GM21360 (cell line): ENCODE measurements at regions not wholly inside any gene's neighbourhood (a gene's known extent, or its start where the extent isn't known, plus 50 kb on each side); places are given as distances from the start of the nearest gene placed in this dataset.

Experiments
- ATAC-seq: cut with Tn5 transposase; IDR thresholded peaks from one replicate; pipeline ENCODE4 v1.9.1; 2021; ENCODE audit warnings: mild to moderate bottlenecking, moderate library complexity; ENCODE audit not compliant: unreplicated experiment

- ATAC-seq: no peak
Measured at GRCh38 chr9:90037146-90037797, 432.5 kb downstream of the GADD45G start.

- ATAC-seq: no peak
Measured at GRCh38 chr9:90038763-90039162, 434.0 kb downstream of the GADD45G start.

GRCh38 chr9:90044263-90044662 is 439.5 kb downstream of the GADD45G start:
- no peak for ATAC-seq

GRCh38 chr9:90044710-90045151 is 439.9 kb downstream of the GADD45G start:
- ATAC-seq: no peak

GRCh38 chr9:90046317-90046861 is 441.6 kb downstream of the GADD45G start:
- no peak for ATAC-seq

- ATAC-seq: no peak
Measured at GRCh38 chr9:90047828-90048227, 443.0 kb downstream of the GADD45G start.

GRCh38 chr9:90052366-90052765 is 447.6 kb downstream of the GADD45G start:
- no peak for ATAC-seq

- no peak for ATAC-seq
Measured at GRCh38 chr9:90053027-90053426, 448.2 kb downstream of the GADD45G start.

- ATAC-seq: no peak
Measured at GRCh38 chr9:90054810-90055209, 450.0 kb downstream of the GADD45G start.

GRCh38 chr9:90055226-90055625 is 450.4 kb downstream of the GADD45G start:
- no peak for ATAC-seq

- no peak for ATAC-seq
Measured at GRCh38 chr9:90057361-90057760, 452.5 kb downstream of the GADD45G start.

- no peak for ATAC-seq
Measured at GRCh38 chr9:90058182-90058763, 453.5 kb downstream of the GADD45G start.

GRCh38 chr9:90059436-90059835 is 454.6 kb downstream of the GADD45G start:
- ATAC-seq: no peak

- ATAC-seq: no peak
Measured at GRCh38 chr9:90060256-90060655, 455.4 kb downstream of the GADD45G start.

GRCh38 chr9:90061187-90061586 is 456.4 kb downstream of the GADD45G start:
- no peak for ATAC-seq

- no peak for ATAC-seq
Measured at GRCh38 chr9:90062982-90063381, 458.2 kb downstream of the GADD45G start.

- ATAC-seq: no peak
Measured at GRCh38 chr9:90064248-90064647, 459.4 kb downstream of the GADD45G start.

- ATAC-seq: no peak
Measured at GRCh38 chr9:90064971-90065370, 460.2 kb downstream of the GADD45G start.

GRCh38 chr9:90065851-90066250 is 461.0 kb downstream of the GADD45G start:
- no peak for ATAC-seq

GRCh38 chr9:90069085-90069484 is 464.3 kb downstream of the GADD45G start:
- ATAC-seq: no peak

GRCh38 chr9:90070056-90070455 is 465.2 kb downstream of the GADD45G start:
- ATAC-seq: no peak

- no peak for ATAC-seq
Measured at GRCh38 chr9:90070469-90070868, 465.7 kb downstream of the GADD45G start.
